ENCODE measurements at regions not wholly inside any gene's neighbourhood (a gene's known extent, or its start where the extent isn't known, plus 50 kb on each side); places are given as distances from the start of the nearest gene placed in this dataset.

- POLR2A ChIA-PET, result no interaction called here
These were observed 401.6 kb downstream of the NPIPA7 start for GRCh38 chr16:16780588-16780987.

GRCh38 chr16:16782153-16782552 lies 403.2 kb downstream of the NPIPA7 start:
- no peak for DNase-seq
- no peaks in the 10 kb centered on the region for H3K9me3 ChIP-seq (ENCODE audit: control extremely low read depth in 1 of 5, control insufficient read depth in 4 of 5, insufficient read depth in 2 of 5, low read depth in 1 of 5, low read length in 4 of 5)
- ChIA-PET CTCF (no interaction called here), POLR2A (no interaction called here)
- no peak overlapping the region for H3K4me3 ChIP-seq (ENCODE audit: control insufficient read depth in 1 of 7, extremely low read depth in 1 of 7, insufficient read depth in 4 of 7, low read depth in 2 of 7, low read length in 6 of 7)
- no peak overlapping the region for H3K27ac ChIP-seq (ENCODE audit: insufficient read depth in 1 of 2, low read depth in 1 of 2, low read length in 2 of 2, poor library complexity in 1 of 2, severe bottlenecking in 2 of 2)
- H3K4me1 ChIP-seq (ENCODE audit: control extremely low read depth in 1 of 4, control insufficient read depth in 4 of 4, insufficient read depth in 4 of 4, low read length in 3 of 4), result no peaks in the 10 kb centered on the region
- WGBS (ENCODE audit: insufficient coverage), result 56% methylated on average over 4 of the region's 4 CpGs
- H3K36me3 ChIP-seq (ENCODE audit: control insufficient read depth in 4 of 4, insufficient read depth in 4 of 4, low read length in 3 of 4), result no peaks in the 10 kb centered on the region
- H3K27me3 ChIP-seq (replicated peaks in 2 of 5; ENCODE audit: control insufficient read depth in 4 of 5, insufficient read depth in 5 of 5, low read length in 4 of 5), result peaks cover 0 to 4% (median 0%) of the 10 kb centered on the region in 5 experiments

More at GRCh38 chr16:16780588-16780987, 401.6 kb downstream of the NPIPA7 start:
- 11% methylated on average over 3 of the region's 4 CpGs for WGBS (ENCODE audit: insufficient coverage)
- no peak for DNase-seq
- no peaks in the 10 kb centered on the region for H3K4me1 ChIP-seq (ENCODE audit: control extremely low read depth in 1 of 4, control insufficient read depth in 4 of 4, insufficient read depth in 4 of 4, low read length in 3 of 4)
- H3K27ac ChIP-seq (ENCODE audit: insufficient read depth in 1 of 2, low read depth in 1 of 2, low read length in 2 of 2, poor library complexity in 1 of 2, severe bottlenecking in 2 of 2), result no peak overlapping the region
- H3K27me3 ChIP-seq (replicated peaks in 2 of 5; ENCODE audit: control insufficient read depth in 4 of 5, insufficient read depth in 5 of 5, low read length in 4 of 5), result peaks cover 0 to 7% (median 0%) of the 10 kb centered on the region in 5 experiments
- H3K4me3 ChIP-seq (ENCODE audit: control insufficient read depth in 1 of 7, extremely low read depth in 1 of 7, insufficient read depth in 4 of 7, low read depth in 2 of 7, low read length in 6 of 7), result no peak overlapping the region
- peaks cover 0 to 2% (median 0%) of the 10 kb centered on the region in 5 experiments for H3K9me3 ChIP-seq (ENCODE audit: control extremely low read depth in 1 of 5, control insufficient read depth in 4 of 5, insufficient read depth in 2 of 5, low read depth in 1 of 5, low read length in 4 of 5)
- CTCF ChIA-PET, result no interaction called here
- no peaks in the 10 kb centered on the region for H3K36me3 ChIP-seq (ENCODE audit: control insufficient read depth in 4 of 4, insufficient read depth in 4 of 4, low read length in 3 of 4)

- Histone ChIP-seq H3K9me3 (ENCODE audit: control extremely low read depth in 1 of 5, control insufficient read depth in 4 of 5, insufficient read depth in 2 of 5, low read depth in 1 of 5, low read length in 4 of 5) (peaks cover 0 to 13% (median 5%) of the 10 kb centered on the region in 5 experiments), H3K4me1 (ENCODE audit: control extremely low read depth in 1 of 4, control insufficient read depth in 4 of 4, insufficient read depth in 4 of 4, low read length in 3 of 4) (no peaks in the 10 kb centered on the region), H3K36me3 (ENCODE audit: control insufficient read depth in 4 of 4, insufficient read depth in 4 of 4, low read length in 3 of 4) (no peaks in the 10 kb centered on the region), H3K27ac (ENCODE audit: insufficient read depth in 1 of 2, low read depth in 1 of 2, low read length in 2 of 2, poor library complexity in 1 of 2, severe bottlenecking in 2 of 2) (no peak overlapping the region), H3K4me3 (ENCODE audit: control insufficient read depth in 1 of 7, extremely low read depth in 1 of 7, insufficient read depth in 4 of 7, low read depth in 2 of 7, low read length in 6 of 7) (no peak overlapping the region), H3K27me3 (replicated peaks in 2 of 5; ENCODE audit: control insufficient read depth in 4 of 5, insufficient read depth in 5 of 5, low read length in 4 of 5) (no peaks in the 10 kb centered on the region)
- DNase-seq, result no peak
- 100% methylated on average over 1 of the region's 2 CpGs for WGBS (ENCODE audit: insufficient coverage)
- POLR2A ChIA-PET, result no interaction called here
- CTCF ChIA-PET, result no interaction called here
These were observed 409.1 kb downstream of the NPIPA7 start for GRCh38 chr16:16788004-16788403.

GRCh38 chr16:16790597-16790996 lies 411.7 kb downstream of the NPIPA7 start:
- Histone ChIP-seq H3K9me3 (ENCODE audit: control extremely low read depth in 1 of 5, control insufficient read depth in 4 of 5, insufficient read depth in 2 of 5, low read depth in 1 of 5, low read length in 4 of 5) (peaks cover 0 to 13% (median 5%) of the 10 kb centered on the region in 5 experiments), H3K4me3 (ENCODE audit: control insufficient read depth in 1 of 7, extremely low read depth in 1 of 7, insufficient read depth in 4 of 7, low read depth in 2 of 7, low read length in 6 of 7) (no peak overlapping the region), H3K27ac (ENCODE audit: insufficient read depth in 1 of 2, low read depth in 1 of 2, low read length in 2 of 2, poor library complexity in 1 of 2, severe bottlenecking in 2 of 2) (no peak overlapping the region), H3K36me3 (ENCODE audit: control insufficient read depth in 4 of 4, insufficient read depth in 4 of 4, low read length in 3 of 4) (no peaks in the 10 kb centered on the region), H3K27me3 (replicated peaks in 2 of 5; ENCODE audit: control insufficient read depth in 4 of 5, insufficient read depth in 5 of 5, low read length in 4 of 5) (no peaks in the 10 kb centered on the region), H3K4me1 (ENCODE audit: control extremely low read depth in 1 of 4, control insufficient read depth in 4 of 4, insufficient read depth in 4 of 4, low read length in 3 of 4) (no peaks in the 10 kb centered on the region)
- POLR2A ChIA-PET, result no interaction called here
- CTCF ChIA-PET, result no interaction called here
- no peak for DNase-seq

- ChIA-PET POLR2A (no interaction called here), CTCF (no interaction called here)
- Histone ChIP-seq H3K4me3 (ENCODE audit: control insufficient read depth in 1 of 7, extremely low read depth in 1 of 7, insufficient read depth in 4 of 7, low read depth in 2 of 7, low read length in 6 of 7) (no peak overlapping the region), H3K9me3 (ENCODE audit: control extremely low read depth in 1 of 5, control insufficient read depth in 4 of 5, insufficient read depth in 2 of 5, low read depth in 1 of 5, low read length in 4 of 5) (peaks cover 0 to 13% (median 5%) of the 10 kb centered on the region in 5 experiments), H3K27me3 (replicated peaks in 2 of 5; ENCODE audit: control insufficient read depth in 4 of 5, insufficient read depth in 5 of 5, low read length in 4 of 5) (no peaks in the 10 kb centered on the region), H3K4me1 (ENCODE audit: control extremely low read depth in 1 of 4, control insufficient read depth in 4 of 4, insufficient read depth in 4 of 4, low read length in 3 of 4) (no peaks in the 10 kb centered on the region), H3K27ac (ENCODE audit: insufficient read depth in 1 of 2, low read depth in 1 of 2, low read length in 2 of 2, poor library complexity in 1 of 2, severe bottlenecking in 2 of 2) (no peak overlapping the region), H3K36me3 (ENCODE audit: control insufficient read depth in 4 of 4, insufficient read depth in 4 of 4, low read length in 3 of 4) (no peaks in the 10 kb centered on the region)
- DNase-seq, result no peak
- no CpG with 5 or more reads among the region's 1 CpG for WGBS (ENCODE audit: insufficient coverage)
These were observed 412.1 kb downstream of the NPIPA7 start for GRCh38 chr16:16791051-16791450.

GRCh38 chr16:16797239-16797638 lies 418.3 kb downstream of the NPIPA7 start:
- Histone ChIP-seq H3K36me3 (ENCODE audit: control insufficient read depth in 4 of 4, insufficient read depth in 4 of 4, low read length in 3 of 4) (no peaks in the 10 kb centered on the region), H3K4me1 (ENCODE audit: control extremely low read depth in 1 of 4, control insufficient read depth in 4 of 4, insufficient read depth in 4 of 4, low read length in 3 of 4) (no peaks in the 10 kb centered on the region), H3K9me3 (ENCODE audit: control extremely low read depth in 1 of 5, control insufficient read depth in 4 of 5, insufficient read depth in 2 of 5, low read depth in 1 of 5, low read length in 4 of 5) (peaks cover 0 to 2% (median 0%) of the 10 kb centered on the region in 5 experiments), H3K27me3 (replicated peaks in 2 of 5; ENCODE audit: control insufficient read depth in 4 of 5, insufficient read depth in 5 of 5, low read length in 4 of 5) (peaks cover 0 to 2% (median 0%) of the 10 kb centered on the region in 5 experiments), H3K27ac (ENCODE audit: insufficient read depth in 1 of 2, low read depth in 1 of 2, low read length in 2 of 2, poor library complexity in 1 of 2, severe bottlenecking in 2 of 2) (no peak overlapping the region), H3K4me3 (ENCODE audit: control insufficient read depth in 1 of 7, extremely low read depth in 1 of 7, insufficient read depth in 4 of 7, low read depth in 2 of 7, low read length in 6 of 7) (no peak overlapping the region)
- ChIA-PET POLR2A (no interaction called here), CTCF (interaction anchor here (0.6 kb wide), 1 partner anchor 10 kb away, joined by 3 read pairs; no protein-coding TSS in a partner anchor)
- DNase-seq, result peak in 2 of 3 donors; percentile 2 to 3
- no CpG with 5 or more reads among the region's 2 CpGs for WGBS (ENCODE audit: insufficient coverage)

- ChIA-PET POLR2A (no interaction called here), CTCF (no interaction called here)
- no peaks in the 10 kb centered on the region for H3K36me3 ChIP-seq (ENCODE audit: control insufficient read depth in 4 of 4, insufficient read depth in 4 of 4, low read length in 3 of 4)
These were observed 419.6 kb downstream of the NPIPA7 start for GRCh38 chr16:16798504-16798903.

More at GRCh38 chr16:16798504-16798903, 419.6 kb downstream of the NPIPA7 start:
- peaks cover 0 to 2% (median 0%) of the 10 kb centered on the region in 5 experiments for H3K9me3 ChIP-seq (ENCODE audit: control extremely low read depth in 1 of 5, control insufficient read depth in 4 of 5, insufficient read depth in 2 of 5, low read depth in 1 of 5, low read length in 4 of 5)
- H3K4me3 ChIP-seq (ENCODE audit: control insufficient read depth in 1 of 7, extremely low read depth in 1 of 7, insufficient read depth in 4 of 7, low read depth in 2 of 7, low read length in 6 of 7), result no peak overlapping the region
- H3K27ac ChIP-seq (ENCODE audit: insufficient read depth in 1 of 2, low read depth in 1 of 2, low read length in 2 of 2, poor library complexity in 1 of 2, severe bottlenecking in 2 of 2), result no peak overlapping the region
- peaks cover 0 to 2% (median 0%) of the 10 kb centered on the region in 5 experiments for H3K27me3 ChIP-seq (replicated peaks in 2 of 5; ENCODE audit: control insufficient read depth in 4 of 5, insufficient read depth in 5 of 5, low read length in 4 of 5)
- no peak for DNase-seq
- no peaks in the 10 kb centered on the region for H3K4me1 ChIP-seq (ENCODE audit: control extremely low read depth in 1 of 4, control insufficient read depth in 4 of 4, insufficient read depth in 4 of 4, low read length in 3 of 4)

Measured in common myeloid progenitor, CD34-positive (primary cell).